ENCODE measurements at regions not wholly inside any gene's neighbourhood (a gene's known extent, or its start where the extent isn't known, plus 50 kb on each side); places are given as distances from the start of the nearest gene placed in this dataset.

GRCh38 chr2:108079736-108080135, 93.4 kb downstream of the SLC5A7 start:
- H3K4me3 ChIP-seq (ENCODE audit: low read depth, low read length) = no peak overlapping the region
- no peak for TF ChIP-seq CTCF (IDR thresholded peaks at IDR 0.05; ENCODE audit: low read depth, low read length, missing control alignments)
- in situ Hi-C loops (cut with HindIII; ENCODE audit: low sequenced_read_pairs) = no loop called here
- no peak for DNase-seq (ENCODE audit: low read depth)

GRCh38 chr2:108080177-108080576, 93.9 kb downstream of the SLC5A7 start:
- no peak overlapping the region for H3K4me3 ChIP-seq (ENCODE audit: low read depth, low read length)
- no peak for TF ChIP-seq CTCF (IDR thresholded peaks at IDR 0.05; ENCODE audit: low read depth, low read length, missing control alignments)
- in situ Hi-C loops (cut with HindIII; ENCODE audit: low sequenced_read_pairs) = no loop called here
- no peak for DNase-seq (ENCODE audit: low read depth)

- TF ChIP-seq CTCF (IDR thresholded peaks at IDR 0.05; ENCODE audit: low read depth, low read length, missing control alignments) = no peak
- no peak overlapping the region for H3K4me3 ChIP-seq (ENCODE audit: low read depth, low read length)
- no peak for DNase-seq (ENCODE audit: low read depth)
- in situ Hi-C loops (cut with HindIII; ENCODE audit: low sequenced_read_pairs) = no loop called here
Observed at GRCh38 chr2:108082978-108083377, 96.7 kb downstream of the SLC5A7 start.

- no peak for TF ChIP-seq CTCF (IDR thresholded peaks at IDR 0.05; ENCODE audit: low read depth, low read length, missing control alignments)
- H3K4me3 ChIP-seq (ENCODE audit: low read depth, low read length) = no peak overlapping the region
- DNase-seq (ENCODE audit: low read depth) = no peak
- in situ Hi-C loops (cut with HindIII; ENCODE audit: low sequenced_read_pairs) = no loop called here
Observed at GRCh38 chr2:108084311-108084710, 98.0 kb downstream of the SLC5A7 start.

GRCh38 chr2:108092886-108093285, 106.6 kb downstream of the SLC5A7 start:
- TF ChIP-seq CTCF (IDR thresholded peaks at IDR 0.05; ENCODE audit: low read depth, low read length, missing control alignments) = no peak
- no peak for DNase-seq (ENCODE audit: low read depth)
- H3K4me3 ChIP-seq (ENCODE audit: low read depth, low read length) = no peak overlapping the region
- in situ Hi-C loops (cut with HindIII; ENCODE audit: low sequenced_read_pairs) = no loop called here

GRCh38 chr2:108101481-108101880, 115.2 kb downstream of the SLC5A7 start:
- no peak for TF ChIP-seq CTCF (IDR thresholded peaks at IDR 0.05; ENCODE audit: low read depth, low read length, missing control alignments)
- in situ Hi-C loops (cut with HindIII; ENCODE audit: low sequenced_read_pairs) = no loop called here
- no peak for DNase-seq (ENCODE audit: low read depth)
- H3K4me3 ChIP-seq (ENCODE audit: low read depth, low read length) = no peak overlapping the region

GRCh38 chr2:108106731-108107130, 120.4 kb downstream of the SLC5A7 start:
- no peak for TF ChIP-seq CTCF (IDR thresholded peaks at IDR 0.05; ENCODE audit: low read depth, low read length, missing control alignments)
- DNase-seq (ENCODE audit: low read depth) = no peak
- in situ Hi-C loops (cut with HindIII; ENCODE audit: low sequenced_read_pairs) = no loop called here
- H3K4me3 ChIP-seq (ENCODE audit: low read depth, low read length) = no peak overlapping the region

Measured in astrocyte of the cerebellum (primary cell).